Thoracic aorta (tissue), 2 donors: ENCODE measurements at regions not wholly inside any gene's neighbourhood (a gene's known extent, or its start where the extent isn't known, plus 50 kb on each side); places are given as distances from the start of the nearest gene placed in this dataset.

Source experiments
- ATAC-seq: fragments of 150-250 bp; one replicate; pipeline ENCODE4 v1.8.0; 2017; ENCODE audit warnings: low read depth; ENCODE audit not compliant: insufficient number of reproducible peaks, low FRiP score
- DNase-seq: peaks from one replicate; pipeline ENCODE4 v3.0.0-alpha.2; 2020; ENCODE audit warnings: low spot score
- H3K27ac ChIP-seq, 2 donors: fragments of 200-600 bp; sonication (generic); 1 replicate in 1 of 2; 2 replicates in 1 of 2; pipeline ENCODE4 v1.5.1; 2016; ENCODE audit warnings: mild to moderate bottlenecking in 2 of 2, moderate library complexity in 2 of 2
- H3K27me3 ChIP-seq: fragments of 200-600 bp; sonication (generic); replicated peaks from 2 replicates; pipeline ENCODE4 v1.6.0; 2016; ENCODE audit warnings: mild to moderate bottlenecking; ENCODE audit not compliant: insufficient read depth
- H3K36me3 ChIP-seq: fragments of 200-600 bp; sonication (generic); one replicate; pipeline ENCODE4 v1.5.1; 2016
- H3K4me1 ChIP-seq, 2 donors: fragments of 200-600 bp; sonication (generic); 1 replicate in 1 of 2; 2 replicates in 1 of 2; pipeline versions ENCODE4 v1.5.1 to v1.6.0; 2016; ENCODE audit warnings: low read depth in 2 of 2, mild to moderate bottlenecking in 1 of 2; ENCODE audit not compliant: control insufficient read depth in 1 of 2
- H3K4me3 ChIP-seq: fragments of 200-600 bp; sonication (generic); 2 replicates; pipeline ENCODE4 v1.5.1; 2016; ENCODE audit warnings: mild to moderate bottlenecking
- H3K9me3 ChIP-seq: fragments of 200-600 bp; sonication (generic); 2 replicates; pipeline ENCODE4 v1.5.1; 2016
- CTCF ChIP-seq: fragments of 200-600 bp; sonication (generic); IDR thresholded peaks from one replicate; pipeline ENCODE4 v1.5.1; 2019; ENCODE audit warnings: antibody characterized with exemption

DNA sequence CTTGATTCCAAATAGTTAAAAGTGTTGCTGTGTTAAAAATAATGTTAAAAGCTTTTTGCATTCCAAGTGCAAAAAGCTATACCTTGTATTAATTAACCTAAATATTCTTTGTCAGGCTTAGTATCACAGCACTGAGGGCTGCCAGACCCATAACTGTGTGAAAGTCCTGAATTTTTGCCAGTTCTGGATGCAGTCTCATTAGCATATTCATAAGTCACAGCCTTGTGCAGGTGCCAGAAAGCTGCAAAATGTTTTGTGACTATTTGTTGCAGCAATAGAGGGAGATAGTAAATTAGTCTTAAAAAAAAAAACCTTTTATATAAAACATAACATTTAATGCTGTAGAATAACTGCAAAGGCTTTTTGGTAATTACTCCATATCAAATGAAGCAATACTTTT lies 56.6 kb downstream of the SLITRK1 start:
- H3K27ac ChIP-seq: no peak overlapping the region
- no peak overlapping the region for H3K4me3 ChIP-seq
- ATAC-seq: no peak
- H3K4me1 ChIP-seq: no peaks in the 10 kb centered on the region
- TF ChIP-seq CTCF: no peak
- no peaks in the 10 kb centered on the region for H3K36me3 ChIP-seq
- DNase-seq: no peak
- H3K27me3 ChIP-seq: no peaks in the 10 kb centered on the region
- H3K9me3 ChIP-seq: no peaks in the 10 kb centered on the region

GRCh38 chr13:83824560-83824959 lies 57.7 kb downstream of the SLITRK1 start:
- Histone ChIP-seq H3K27me3 (no peaks in the 10 kb centered on the region), H3K4me1 (no peaks in the 10 kb centered on the region), H3K9me3 (no peaks in the 10 kb centered on the region), H3K27ac (no peak overlapping the region), H3K36me3 (no peaks in the 10 kb centered on the region), H3K4me3 (no peak overlapping the region)
- no peak for TF ChIP-seq CTCF
- no peak for DNase-seq
- ATAC-seq: no peak

DNA sequence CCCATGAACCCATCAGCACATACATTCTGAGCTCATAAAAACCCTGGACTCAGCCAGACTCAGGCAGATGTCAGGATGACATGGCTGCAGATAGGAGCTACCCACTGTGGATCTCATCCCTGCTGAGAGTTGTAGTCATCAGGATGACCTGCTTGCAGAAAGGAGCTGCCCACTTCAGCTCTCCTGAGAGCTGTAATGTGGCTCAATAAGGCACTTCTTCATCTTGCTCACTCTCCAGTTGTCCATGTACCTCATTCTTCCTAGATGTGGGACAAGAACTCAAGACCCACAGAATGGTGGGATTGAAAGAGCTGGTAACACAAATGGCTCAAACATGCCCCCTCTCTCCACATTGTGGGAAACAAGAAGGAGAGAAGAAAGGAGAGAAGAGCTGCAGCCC lies 58.2 kb downstream of the SLITRK1 start:
- no peak for TF ChIP-seq CTCF
- no peaks in the 10 kb centered on the region for H3K27me3 ChIP-seq
- no peak overlapping the region for H3K27ac ChIP-seq
- no peaks in the 10 kb centered on the region for H3K4me1 ChIP-seq
- ATAC-seq: no peak
- H3K4me3 ChIP-seq: no peak overlapping the region
- H3K36me3 ChIP-seq: no peaks in the 10 kb centered on the region
- H3K9me3 ChIP-seq: no peaks in the 10 kb centered on the region
- DNase-seq: no peak

DNA sequence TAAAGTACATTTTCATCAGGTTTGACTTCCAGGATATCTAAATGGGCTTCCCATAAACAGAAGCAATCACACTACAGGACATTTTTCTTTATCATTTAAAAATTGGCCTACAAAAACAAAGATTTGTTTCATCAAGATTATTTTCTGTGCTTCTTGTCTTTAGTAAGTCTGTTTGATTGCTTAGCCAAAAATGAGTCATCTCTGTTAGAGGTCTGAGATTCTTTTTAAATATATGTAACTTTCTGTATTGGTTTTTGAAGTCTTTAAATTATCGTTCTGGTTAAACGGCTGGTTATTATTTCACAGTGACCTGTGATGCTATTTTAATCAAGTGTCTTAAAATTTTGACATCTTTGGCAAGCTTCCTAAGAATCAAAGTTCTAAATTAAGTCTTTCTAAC lies 62.7 kb downstream of the SLITRK1 start:
- Histone ChIP-seq H3K4me1 (no peaks in the 10 kb centered on the region), H3K4me3 (no peak overlapping the region), H3K27ac (no peak overlapping the region), H3K9me3 (no peaks in the 10 kb centered on the region), H3K36me3 (no peaks in the 10 kb centered on the region), H3K27me3 (no peaks in the 10 kb centered on the region)
- no peak for ATAC-seq
- TF ChIP-seq CTCF: no peak
- no peak for DNase-seq

DNA sequence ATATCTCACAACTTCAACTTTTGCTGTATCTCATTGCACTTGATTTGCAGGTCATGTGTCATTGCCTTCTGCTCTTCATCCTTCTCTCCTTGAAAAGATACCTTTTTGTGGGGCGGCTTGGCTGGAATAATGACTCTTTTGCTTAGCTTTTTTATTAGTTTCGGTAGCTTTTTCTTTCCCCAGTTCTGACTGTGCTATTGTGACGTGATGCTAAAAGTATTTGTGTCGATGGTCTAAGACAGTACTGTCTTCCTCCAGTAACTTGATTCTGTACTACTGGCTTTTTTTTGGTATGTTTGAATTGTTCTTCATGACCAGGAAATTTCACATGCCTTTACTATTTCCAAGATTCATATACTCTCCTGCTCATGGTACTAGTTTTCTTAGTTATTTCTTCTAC lies 63.1 kb downstream of the SLITRK1 start:
- ATAC-seq (no peak), DNase-seq (no peak)
- Histone ChIP-seq H3K9me3 (no peaks in the 10 kb centered on the region), H3K36me3 (no peaks in the 10 kb centered on the region), H3K4me1 (no peaks in the 10 kb centered on the region), H3K4me3 (no peak overlapping the region), H3K27me3 (no peaks in the 10 kb centered on the region), H3K27ac (no peak overlapping the region)
- TF ChIP-seq CTCF: no peak
